ENCODE measurements at regions not wholly inside any gene's neighbourhood (a gene's known extent, or its start where the extent isn't known, plus 50 kb on each side); places are given as distances from the start of the nearest gene placed in this dataset.

GRCh38 chr6:51025082-51025777, 206.6 kb downstream of the TFAP2B start:
- TF ChIP-seq ARNT (IDR thresholded peaks at IDR 0.05), result no peak
- TF ChIP-seq L3MBTL2 (conservative IDR thresholded peaks at IDR 0.05), result no peak
- TF ChIP-seq LEF1 (IDR thresholded peaks at IDR 0.05; ENCODE audit: borderline replicate concordance), result no peak
- no peak for TF ChIP-seq SUZ12 (IDR thresholded peaks at IDR 0.05)
- TF ChIP-seq FOXA1 (IDR thresholded peaks at IDR 0.05), result no peak
- no peak for TF ChIP-seq FOXK2 (IDR thresholded peaks at IDR 0.05)
